ENCODE measurements at regions not wholly inside any gene's neighbourhood (a gene's known extent, or its start where the extent isn't known, plus 50 kb on each side); places are given as distances from the start of the nearest gene placed in this dataset.

GRCh38 chr7:155371331-155371883 lies 73.7 kb downstream of the INSIG1 start (continued):
- TF ChIP-seq CUX1 (IDR thresholded peaks at IDR 0.05; ENCODE audit: insufficient replicate concordance, low read depth, low read length) (no peak), BCL11A (IDR thresholded peaks at IDR 0.05; ENCODE audit: low read depth, low read length) (no peak), NFYA (IDR thresholded peaks at IDR 0.05; ENCODE audit: borderline replicate concordance, low read depth, low read length) (no peak), SUZ12 (IDR thresholded peaks at IDR 0.05; ENCODE audit: unreplicated experiment) (no peak), ZBED1 (IDR thresholded peaks at IDR 0.05; ENCODE audit: borderline replicate concordance) (no peak), KLF5 (IDR thresholded peaks at IDR 0.05; ENCODE audit: partially characterized antibody) (no peak), SMARCA5 (IDR thresholded peaks at IDR 0.05) (no peak), MYB (IDR thresholded peaks at IDR 0.05; ENCODE audit: borderline replicate concordance, low read depth, low read length) (no peak), EZH2 (IDR thresholded peaks at IDR 0.05; ENCODE audit: borderline replicate concordance, control insufficient read depth, low read depth, low read length) (no peak), USF1 (IDR thresholded peaks at IDR 0.05; ENCODE audit: borderline replicate concordance, extremely low read length, insufficient read depth, low read depth, low read length) (no peak)
